Small intestine (tissue), 7 donors: ENCODE measurements at regions not wholly inside any gene's neighbourhood (a gene's known extent, or its start where the extent isn't known, plus 50 kb on each side); places are given as distances from the start of the nearest gene placed in this dataset.
A peak's percentile ranks its signal among the peaks of the same experiment; 100 is the strongest.

ENCODE experiments used
- DNase-seq, 2 donors: peaks; one replicate each; pipeline versions ENCODE4 v3.0.0 to v3.0.0-alpha.2; 2013
- FAIRE-seq: peaks from 2 replicates; lab custom pipeline; 2012; peaks lifted over from hg19 to GRCh38; lab: Jason Lieb, UNC
- H3K27ac ChIP-seq, 3 donors: one replicate each; pipeline ENCODE4 v1.5.1; 2013; ENCODE audit warnings: low read length in 2 of 3, mild to moderate bottlenecking in 2 of 3, control low read depth in 1 of 3, inconsistent platforms in 1 of 3, low read depth in 1 of 3, moderate library complexity in 1 of 3
- H3K27me3 ChIP-seq, 3 donors: one replicate each; pipeline ENCODE4 v1.6.1; 2013; ENCODE audit warnings: low read length in 3 of 3, inconsistent platforms in 1 of 3; ENCODE audit not compliant: control insufficient read depth in 3 of 3, insufficient read depth in 3 of 3
- H3K36me3 ChIP-seq, 3 donors: one replicate each; pipeline ENCODE4 v1.6.1; 2013; ENCODE audit warnings: low read length in 3 of 3, inconsistent platforms in 1 of 3, low read depth in 1 of 3, mild to moderate bottlenecking in 1 of 3, moderate library complexity in 1 of 3; ENCODE audit not compliant: control insufficient read depth in 3 of 3, insufficient read depth in 2 of 3
- H3K4me1 ChIP-seq, 3 donors: one replicate each; pipeline ENCODE4 v1.6.1; 2013; ENCODE audit warnings: low read length in 2 of 3, inconsistent platforms in 1 of 3, low read depth in 1 of 3, mild to moderate bottlenecking in 1 of 3, moderate library complexity in 1 of 3; ENCODE audit not compliant: control insufficient read depth in 3 of 3, insufficient read depth in 2 of 3
- H3K4me3 ChIP-seq, 3 donors: one replicate each; pipeline ENCODE4 v1.5.1; 2013; ENCODE audit warnings: low read length in 3 of 3, control low read depth in 1 of 3, inconsistent platforms in 1 of 3, low read depth in 1 of 3, mild to moderate bottlenecking in 1 of 3, moderate library complexity in 1 of 3
- H3K9me3 ChIP-seq, 2 donors: one replicate each; pipeline ENCODE4 v1.6.1; 2013; ENCODE audit warnings: low read depth in 1 of 2, low read length in 1 of 2; ENCODE audit not compliant: control insufficient read depth in 2 of 2, insufficient read depth in 1 of 2
- WGBS, 3 donors: extraction: QIAGEN DNeasy Blood & Tissue Kit; methylation state at CpG; one replicate each; pipeline ENCODE4 v1.1.7; 2013; 5-methylcytosine and 5-hydroxymethylcytosine counted together
- donor health status: healthy with polysubstance abuse.
- donor health status: control.
- donor health status: control.
- donor health status: Bipolar disorder and iron deficiency.
- donor health status: healthy.

DNA sequence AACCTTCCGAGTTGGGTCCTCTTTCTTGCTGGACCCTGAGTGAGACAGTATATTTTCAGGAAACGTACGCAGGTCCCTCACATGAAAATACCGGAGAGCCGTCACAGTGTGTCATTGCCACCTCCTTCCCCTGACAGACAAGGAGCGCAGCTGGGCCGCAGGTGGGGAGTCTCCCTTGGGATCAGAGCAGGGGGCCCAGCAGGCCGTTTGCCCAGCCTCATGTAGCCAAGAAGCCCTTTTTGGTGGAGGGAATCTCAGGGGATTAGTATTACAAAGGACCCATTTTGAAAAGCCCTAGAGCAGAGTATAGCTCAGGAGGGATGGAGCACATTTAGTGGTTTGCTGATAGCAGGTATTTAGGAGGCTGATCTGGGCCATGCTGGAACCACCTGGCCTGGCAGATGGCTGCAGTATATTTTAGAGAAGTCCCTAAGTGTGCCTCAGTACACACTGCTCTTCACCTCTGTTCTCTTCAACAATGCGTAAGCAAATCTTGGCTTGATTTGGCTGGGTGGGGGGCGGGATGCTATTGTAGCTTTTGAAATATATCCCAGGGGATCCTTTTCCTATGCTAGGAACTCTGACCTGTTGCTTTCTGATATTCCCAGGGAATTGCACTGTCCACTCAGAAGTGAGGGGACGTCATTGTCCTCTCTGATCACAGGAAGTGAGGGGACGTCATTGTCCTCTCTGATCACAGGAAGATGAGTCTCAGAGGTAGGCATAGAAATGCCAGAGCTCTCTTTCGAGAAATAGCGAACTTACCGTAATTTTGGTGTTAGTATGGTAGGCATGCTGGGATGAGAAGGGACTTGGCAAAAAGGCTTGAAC lies 171.9 kb downstream of the HRH4 start:
- Histone ChIP-seq H3K27ac (no peak overlapping the region), H3K4me3 (no peak overlapping the region), H3K27me3 (peaks cover 0 to 5% (median 0%) of the 10 kb centered on the region in 3 donors), H3K4me1 (no peaks in the 10 kb centered on the region), H3K36me3 (no peaks in the 10 kb centered on the region), H3K9me3 (no peaks in the 10 kb centered on the region)
- FAIRE-seq, result no peak
- 80 to 85% (median 82%) methylated on average over 15 of the region's 15 CpGs for WGBS, 3 donors
- no peak for DNase-seq

DNA sequence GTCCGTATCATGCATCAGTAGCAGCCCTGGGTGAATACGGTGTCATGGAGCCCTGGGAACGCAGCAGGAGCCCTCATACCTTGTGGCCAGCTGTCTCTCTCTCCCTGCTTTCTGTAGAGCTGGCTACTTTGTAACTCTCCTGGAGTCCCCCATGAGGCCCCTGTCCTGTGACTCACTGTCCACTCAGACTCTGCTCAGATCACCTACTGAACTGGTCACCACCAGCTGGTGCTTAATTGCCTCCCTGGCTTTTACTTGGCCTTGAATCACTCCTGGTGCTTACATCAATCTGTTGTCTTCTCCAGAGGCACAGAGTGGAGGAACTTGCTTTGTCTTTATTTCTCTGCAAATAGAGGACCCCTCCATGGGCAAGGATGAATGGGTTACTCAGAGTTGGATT lies 172.7 kb downstream of the HRH4 start:
- FAIRE-seq, result no peak

DNA sequence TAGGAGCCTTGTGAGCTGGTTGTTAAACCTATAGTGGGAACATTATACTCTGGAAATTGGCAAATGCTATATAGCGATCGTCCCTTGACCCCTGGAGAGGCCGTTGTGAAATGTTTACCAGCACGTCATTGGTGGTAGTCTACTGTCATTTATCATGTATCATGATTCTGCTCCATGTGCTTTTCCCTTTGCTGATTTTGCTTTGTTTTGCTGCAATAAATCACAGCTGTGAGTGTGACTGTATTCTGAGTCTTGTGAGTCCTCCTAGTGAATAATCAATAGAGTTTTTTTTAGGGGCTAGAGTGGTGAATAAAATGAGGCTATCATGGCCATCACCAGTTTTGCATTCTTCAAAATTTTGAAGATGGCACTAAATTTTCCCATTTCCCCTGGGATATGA lies 189.1 kb downstream of the HRH4 start:
- Histone ChIP-seq H3K9me3 (peaks cover 0 to 10% of the 10 kb centered on the region in 2 donors), H3K36me3 (no peaks in the 10 kb centered on the region), H3K27me3 (no peaks in the 10 kb centered on the region), H3K4me3 (no peak overlapping the region), H3K27ac (no peak overlapping the region), H3K4me1 (no peaks in the 10 kb centered on the region)
- 62 to 77% (median 62%) methylated on average over 4 of the region's 4 CpGs for WGBS, 3 donors
- FAIRE-seq (no peak), DNase-seq (no peak)

More for the DNA sequence above, 172.7 kb downstream of the HRH4 start:
- H3K36me3 ChIP-seq, result no peaks in the 10 kb centered on the region
- H3K4me3 ChIP-seq, result no peak overlapping the region
- no peak for DNase-seq
- H3K27me3 ChIP-seq, result peaks cover 0 to 5% (median 0%) of the 10 kb centered on the region in 3 donors
- H3K4me1 ChIP-seq, result no peaks in the 10 kb centered on the region
- no peak overlapping the region for H3K27ac ChIP-seq
- no peaks in the 10 kb centered on the region for H3K9me3 ChIP-seq
- 88 to 95% (median 88%) methylated on average over 3 of the region's 3 CpGs for WGBS, 3 donors

DNA sequence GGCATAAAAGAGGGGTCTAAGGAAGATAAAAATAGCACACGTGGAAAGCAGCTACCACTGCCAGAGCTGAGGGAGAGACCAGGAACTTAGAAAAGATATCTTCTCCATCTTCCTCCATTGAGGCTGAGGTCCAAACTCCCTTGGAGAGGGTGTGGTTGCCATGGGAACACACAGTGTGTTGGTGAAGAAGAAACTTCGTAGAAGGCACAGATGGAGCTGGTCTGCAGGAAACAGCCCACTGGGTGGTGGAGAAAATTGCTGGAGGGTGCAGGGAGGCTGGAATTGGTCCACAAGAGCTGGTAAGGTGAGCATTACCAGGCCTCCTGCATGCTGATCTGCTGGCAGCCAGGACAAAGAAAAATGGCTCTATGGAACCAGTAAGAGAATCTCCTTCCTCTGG lies 191.0 kb downstream of the HRH4 start:
- Histone ChIP-seq H3K4me1 (peaks cover 0 to 4% (median 0%) of the 10 kb centered on the region in 3 donors), H3K27me3 (no peaks in the 10 kb centered on the region), H3K27ac (no peak overlapping the region), H3K36me3 (no peaks in the 10 kb centered on the region), H3K9me3 (peaks cover 0 to 10% of the 10 kb centered on the region in 2 donors), H3K4me3 (no peak overlapping the region)
- DNase-seq (no peak), FAIRE-seq (no peak)
- WGBS, 3 donors, result 71 to 83% (median 73%) methylated on average over 2 of the region's 2 CpGs

DNA sequence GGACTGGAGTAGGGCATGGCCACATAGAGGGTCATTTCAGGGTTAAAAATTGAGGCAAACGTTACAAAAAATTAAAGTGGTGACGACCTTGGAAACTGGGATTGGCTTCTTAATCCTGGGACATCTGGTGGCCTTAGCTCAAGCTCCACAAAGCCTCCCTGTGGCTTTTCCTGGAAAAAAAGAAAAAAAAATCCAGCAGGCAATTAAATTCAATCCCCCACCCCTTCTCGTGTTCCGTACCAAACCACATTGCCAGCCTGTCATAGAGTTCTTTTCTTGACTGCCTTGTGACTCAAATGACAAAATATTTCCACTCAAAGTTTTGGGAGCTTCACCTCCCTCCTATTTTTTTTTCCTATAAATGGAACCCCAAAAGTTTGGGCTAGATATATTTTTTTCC lies 195.6 kb downstream of the HRH4 start:
- no peaks in the 10 kb centered on the region for H3K36me3 ChIP-seq
- H3K4me3 ChIP-seq, result no peak overlapping the region
- peaks cover 0 to 7% (median 0%) of the 10 kb centered on the region in 3 donors for H3K4me1 ChIP-seq
- peaks cover 0 to 6% of the 10 kb centered on the region in 2 donors for H3K9me3 ChIP-seq
- no peak for DNase-seq
- 58 to 59% (median 58%) methylated on average over 4 of the region's 4 CpGs for WGBS, 3 donors
- peak overlapping the region in 1 of 3 donors; percentile 23 for H3K27ac ChIP-seq
- no peak for FAIRE-seq
- no peaks in the 10 kb centered on the region for H3K27me3 ChIP-seq

DNA sequence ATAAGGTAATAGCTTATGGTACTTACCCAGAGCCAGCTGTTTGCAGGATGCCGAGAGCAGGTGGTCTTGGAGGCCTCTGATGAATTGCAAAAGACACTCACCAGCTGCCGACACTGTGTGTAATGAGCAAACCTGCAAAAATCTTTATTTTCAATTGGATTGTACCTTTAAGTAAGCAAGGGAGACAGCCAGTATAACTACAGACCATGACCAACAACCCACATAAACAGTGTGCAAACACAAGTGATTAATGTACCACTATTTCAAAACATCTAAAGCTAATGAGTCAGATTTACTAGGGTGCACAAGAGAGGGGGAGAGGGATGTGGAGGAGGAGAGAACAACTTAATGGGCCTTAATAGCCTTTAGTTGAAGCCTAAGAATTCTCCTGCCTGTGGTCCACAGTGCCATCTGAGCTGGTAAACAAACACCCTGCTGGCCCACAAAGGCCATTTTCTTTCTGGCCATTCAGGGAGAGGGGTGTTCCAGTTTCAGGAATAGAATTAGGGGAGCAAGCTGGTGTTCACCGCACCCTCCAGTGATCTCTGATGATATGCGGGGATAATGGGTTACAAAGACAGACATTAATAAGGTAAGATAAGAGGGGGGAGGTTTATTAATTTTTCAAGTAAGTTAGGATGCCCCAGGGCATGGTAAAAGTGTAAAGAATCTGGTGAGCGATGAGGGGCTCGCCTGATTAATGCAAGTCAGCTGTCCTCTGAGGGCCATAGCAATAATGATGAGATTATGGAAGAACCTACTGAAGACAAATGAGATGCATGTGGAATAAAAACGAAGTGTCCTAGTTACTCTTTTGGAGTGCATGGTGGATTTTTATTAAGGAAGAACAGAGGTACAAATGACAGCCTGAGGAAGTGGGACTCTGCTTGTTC lies 196.4 kb downstream of the HRH4 start:
- Histone ChIP-seq H3K9me3 (no peaks in the 10 kb centered on the region), H3K27me3 (no peaks in the 10 kb centered on the region), H3K4me1 (peaks cover 0 to 7% (median 0%) of the 10 kb centered on the region in 3 donors), H3K4me3 (no peak overlapping the region), H3K27ac (no peak overlapping the region), H3K36me3 (no peaks in the 10 kb centered on the region)
- DNase-seq (no peak), FAIRE-seq (no peak)
- 79 to 85% (median 82%) methylated on average over 7 of the region's 7 CpGs for WGBS, 3 donors

DNA sequence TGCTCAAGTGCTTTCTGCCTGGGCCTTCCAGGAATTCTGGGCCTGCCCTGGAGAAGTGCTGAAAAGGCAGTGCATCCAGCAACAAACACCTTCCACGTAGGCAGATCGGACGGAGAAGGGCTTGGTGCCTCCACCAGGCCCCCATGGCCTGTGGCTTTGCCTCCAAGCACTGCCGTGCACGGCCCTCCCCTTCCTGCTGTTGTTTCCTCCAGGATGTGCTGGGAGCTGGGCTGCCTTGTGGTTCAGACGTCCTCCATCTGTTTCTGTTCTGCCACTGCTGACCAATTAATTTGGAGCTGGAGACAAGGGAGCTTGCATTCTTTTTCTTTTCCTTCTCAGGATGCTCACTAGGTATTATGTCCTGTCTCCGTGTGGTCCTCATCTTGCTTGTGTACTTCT lies 197.0 kb downstream of the HRH4 start:
- H3K9me3 ChIP-seq, result no peaks in the 10 kb centered on the region
- H3K27me3 ChIP-seq, result no peaks in the 10 kb centered on the region
- H3K4me3 ChIP-seq, result no peak overlapping the region
- no peaks in the 10 kb centered on the region for H3K36me3 ChIP-seq
- DNase-seq (no peak), FAIRE-seq (no peak)
- peaks cover 0 to 7% (median 0%) of the 10 kb centered on the region in 3 donors for H3K4me1 ChIP-seq
- H3K27ac ChIP-seq, result no peak overlapping the region
- WGBS, 3 donors, result 52 to 88% (median 74%) methylated on average over 7 of the region's 7 CpGs

DNA sequence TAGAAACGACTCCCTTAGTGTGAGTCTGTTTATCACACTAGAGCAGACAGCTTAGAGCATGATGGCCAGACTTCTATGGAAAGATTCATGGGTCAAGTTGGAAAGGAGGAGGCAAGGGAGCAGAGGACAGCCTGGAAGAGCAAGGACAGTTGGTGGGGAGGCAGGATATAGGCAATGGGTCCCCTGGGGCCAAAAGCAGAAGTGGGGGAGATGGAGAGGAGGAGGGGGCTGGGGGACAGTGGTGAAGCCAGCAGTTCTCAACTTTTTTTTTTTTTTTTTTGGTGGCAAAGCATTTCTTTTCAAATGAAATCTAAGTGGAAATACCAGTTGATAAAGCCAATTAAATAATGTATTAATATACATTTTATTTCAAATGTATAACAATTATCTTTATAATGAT lies 197.9 kb downstream of the HRH4 start:
- no peak for FAIRE-seq

More for the DNA sequence above, 197.9 kb downstream of the HRH4 start:
- Histone ChIP-seq H3K36me3 (no peaks in the 10 kb centered on the region), H3K4me1 (peaks cover 0 to 7% (median 0%) of the 10 kb centered on the region in 3 donors), H3K9me3 (no peaks in the 10 kb centered on the region), H3K27me3 (no peaks in the 10 kb centered on the region), H3K27ac (no peak overlapping the region), H3K4me3 (no peak overlapping the region)
- 36 to 48% (median 43%) methylated on average over 1 of the region's 1 CpG for WGBS, 3 donors
- DNase-seq, result no peak
